CD4-positive, alpha-beta T cell treated with Interleukin-4 for 1 hour (primary cell): ENCODE measurements at regions not wholly inside any gene's neighbourhood (a gene's known extent, or its start where the extent isn't known, plus 50 kb on each side); places are given as distances from the start of the nearest gene placed in this dataset.
"Not testable (repeated sequence)": the region's sequence is repeated elsewhere in the genome, so short reads cannot be mapped to it uniquely, and the experiment has no call there.

Experiments
- DNase-seq, 2 donors: peaks; one replicate each; pipeline ENCODE4 v3.0.0-alpha.2; 2020 to 2022

- no peak for DNase-seq
Measured at GRCh38 chr5:155624597-155625241, 611.2 kb downstream of the KIF4B start.

GRCh38 chr5:155625315-155625714 is 611.8 kb downstream of the KIF4B start:
- no peak for DNase-seq

- no peak for DNase-seq
Measured at GRCh38 chr5:155625897-155626543, 612.5 kb downstream of the KIF4B start.

- no peak for DNase-seq
Measured at GRCh38 chr5:155626592-155626991, 613.0 kb downstream of the KIF4B start.

GRCh38 chr5:155628346-155628745 is 614.8 kb downstream of the KIF4B start:
- no peak for DNase-seq

- no peak for DNase-seq
Measured at GRCh38 chr5:155629597-155629996, 616.0 kb downstream of the KIF4B start.

GRCh38 chr5:155631116-155631515 is 617.6 kb downstream of the KIF4B start:
- DNase-seq: no peak

- DNase-seq: no peak
Measured at GRCh38 chr5:155633338-155633957, 619.9 kb downstream of the KIF4B start.

GRCh38 chr5:155649666-155650065 is 636.1 kb downstream of the KIF4B start:
- no peak for DNase-seq

- DNase-seq: no peak
Measured at GRCh38 chr5:155655569-155655968, 642.0 kb downstream of the KIF4B start.

- DNase-seq: no peak
Measured at GRCh38 chr5:155661859-155662258, 648.3 kb downstream of the KIF4B start.

- DNase-seq: no peak
Measured at GRCh38 chr5:155665361-155665760, 651.8 kb downstream of the KIF4B start.

GRCh38 chr5:155672001-155672400 is 655.0 kb upstream of the SGCD start:
- not testable (repeated sequence) for DNase-seq

- DNase-seq: no peak
Measured at GRCh38 chr5:155676967-155677366, 650.0 kb upstream of the SGCD start.

GRCh38 chr5:155678371-155678770 is 648.6 kb upstream of the SGCD start:
- DNase-seq: no peak

- DNase-seq: no peak
Measured at GRCh38 chr5:155679530-155679929, 647.4 kb upstream of the SGCD start.

GRCh38 chr5:155684417-155684816 is 642.5 kb upstream of the SGCD start:
- DNase-seq: no peak

GRCh38 chr5:155686131-155686530 is 640.8 kb upstream of the SGCD start:
- no peak for DNase-seq

GRCh38 chr5:155689406-155689805 is 637.6 kb upstream of the SGCD start:
- DNase-seq: no peak

- no peak for DNase-seq
Measured at GRCh38 chr5:155696362-155696761, 630.6 kb upstream of the SGCD start.

GRCh38 chr5:155697236-155697635 is 629.7 kb upstream of the SGCD start:
- DNase-seq: no peak

GRCh38 chr5:155699385-155699784 is 627.6 kb upstream of the SGCD start:
- DNase-seq: no peak

GRCh38 chr5:155700333-155700732 is 626.6 kb upstream of the SGCD start:
- peak in 1 of 2 donors; percentile 38 for DNase-seq

- no peak for DNase-seq
Measured at GRCh38 chr5:155711882-155712281, 615.1 kb upstream of the SGCD start.
